B cell (primary cell): ENCODE measurements at regions not wholly inside any gene's neighbourhood (a gene's known extent, or its start where the extent isn't known, plus 50 kb on each side); places are given as distances from the start of the nearest gene placed in this dataset.
"Not testable (repeated sequence)": the region's sequence is repeated elsewhere in the genome, so short reads cannot be mapped to it uniquely, and the experiment has no call there.

Experiments used
- ATAC-seq: fragments of 200-7000 bp; cut with Tn5 transposase; one replicate; pipeline ENCODE4 v1.10.0; 2021; ENCODE audit warnings: low read depth, mild to moderate bottlenecking, moderate number of reproducible peaks, moderate library complexity
- CTCF ChIA-PET: fragments of 350-600 bp; sonication (Branson Sonifier 250); formaldehyde crosslinking; loops from one replicate; lab custom pipeline; 2021; ENCODE audit warnings: antibody characterized with exemption, inconsistent platforms; lab: Charles Lee
- POLR2A ChIA-PET: fragments of 350-600 bp; sonication (Branson Sonifier 250); formaldehyde crosslinking; loops from one replicate; lab custom pipeline; 2021; ENCODE audit warnings: antibody characterized with exemption; lab: Charles Lee
- DNase-seq: peaks from one replicate; pipeline ENCODE4 v3.0.0; 2013
- H2AFZ ChIP-seq: 2 replicates; pipeline ENCODE4 v1.6.1; 2012; ENCODE audit warnings: mild to moderate bottlenecking, low read depth, low read length; ENCODE audit not compliant: insufficient read depth, poor library complexity, severe bottlenecking
- H3K27ac ChIP-seq, 2 donors: 1 replicate in 1 of 2; 2 replicates in 1 of 2; pipeline ENCODE4 v1.5.1; 2012 to 2013; ENCODE audit warnings: low read length in 2 of 2, mild to moderate bottlenecking in 2 of 2, moderate library complexity in 1 of 2
- H3K27me3 ChIP-seq, 4 experiments: fragments of 200-600 bp in 1 of 4; sonication (generic) in 1 of 4; replicated peaks in 1 of 4; 1 replicate in 2 of 4; 2 replicates in 2 of 4; pipeline versions ENCODE4 v1.6.1 to v1.7.0; 2013 to 2016; ENCODE audit warnings: low read length in 3 of 4, mild to moderate bottlenecking in 2 of 4, mixed read lengths in 1 of 4, moderate library complexity in 1 of 4; ENCODE audit not compliant: insufficient read depth in 4 of 4, control insufficient read depth in 3 of 4; ENCODE audit errors: control extremely low read depth in 1 of 4
- H3K36me3 ChIP-seq, 2 experiments: replicated peaks in 1 of 2; 1 replicate in 1 of 2; 2 replicates in 1 of 2; pipeline versions ENCODE4 v1.6.1 to v1.7.1; 2013; ENCODE audit warnings: low read length in 1 of 2; ENCODE audit not compliant: insufficient read depth in 2 of 2, control insufficient read depth in 1 of 2; ENCODE audit errors: control extremely low read depth in 1 of 2, extremely low read depth in 1 of 2
- H3K4me1 ChIP-seq, 2 donors: fragments of 200-600 bp in 1 of 2; sonication (generic) in 1 of 2; 1 replicate in 1 of 2; 2 replicates in 1 of 2; pipeline versions ENCODE4 v1.5.1 to v1.6.1; 2013 to 2017; ENCODE audit warnings: low read length in 2 of 2; ENCODE audit not compliant: control insufficient read depth in 2 of 2, insufficient read depth in 2 of 2
- H3K4me2 ChIP-seq: replicated peaks from 2 replicates; pipeline ENCODE3; 2012; ENCODE audit warnings: mild to moderate bottlenecking, low read depth, low read length; ENCODE audit not compliant: poor library complexity, severe bottlenecking
- H3K4me3 ChIP-seq, 5 experiments: fragments of 200-600 bp in 1 of 5; sonication (generic) in 1 of 5; 1 replicate in 3 of 5; 2 replicates in 2 of 5; pipeline versions ENCODE4 v1.5.1 to v1.7.0; 2011 to 2016; ENCODE audit warnings: low read length in 4 of 5, mild to moderate bottlenecking in 4 of 5, low read depth in 2 of 5, control low read depth in 1 of 5, moderate library complexity in 1 of 5; ENCODE audit not compliant: insufficient read depth in 1 of 5; ENCODE audit errors: control extremely low read depth in 1 of 5, extremely low read depth in 1 of 5
- H3K79me2 ChIP-seq: fragments of 200-600 bp; sonication (generic); one replicate; pipeline ENCODE4 v1.6.0; 2016; ENCODE audit warnings: low read length; ENCODE audit not compliant: control insufficient read depth, insufficient read depth
- H3K9ac ChIP-seq: fragments of 200-600 bp; sonication (generic); 2 replicates; pipeline ENCODE4 v1.6.1; 2017; ENCODE audit warnings: mild to moderate bottlenecking, low read length, moderate library complexity
- H3K9me3 ChIP-seq, 3 donors: one replicate each; pipeline versions ENCODE4 v1.6.1 to v1.7.1; 2013; ENCODE audit warnings: low read length in 2 of 3; ENCODE audit not compliant: control insufficient read depth in 2 of 3, insufficient read depth in 1 of 3; ENCODE audit errors: control extremely low read depth in 1 of 3
- H4K20me1 ChIP-seq: 2 replicates; pipeline ENCODE4 v1.6.0; 2012; ENCODE audit warnings: mild to moderate bottlenecking, low read length; ENCODE audit not compliant: insufficient read depth, control insufficient read depth, poor library complexity, severe bottlenecking
- H3K27ac Mint-ChIP-seq: one replicate; pipeline ENCODE4 v1.8.0; 2021; ENCODE audit warnings: mixed read lengths
- H3K27me3 Mint-ChIP-seq: one replicate; pipeline ENCODE4 v1.8.0; 2021; ENCODE audit warnings: mixed read lengths
- H3K4me1 Mint-ChIP-seq: one replicate; pipeline ENCODE4 v1.8.0; 2021; ENCODE audit warnings: mixed read lengths
- H3K4me3 Mint-ChIP-seq: one replicate; pipeline ENCODE4 v1.8.0; 2021; ENCODE audit warnings: mixed read lengths
- H3K9me3 Mint-ChIP-seq: one replicate; pipeline ENCODE4 v1.8.0; 2022; ENCODE audit warnings: mixed read lengths; ENCODE audit not compliant: insufficient read depth
- CTCF ChIP-seq: fragments of 200-600 bp; IDR thresholded peaks from one replicate; pipeline ENCODE4 v1.8.0; 2022; ENCODE audit warnings: antibody characterized with exemption, mild to moderate bottlenecking
- EZH2 ChIP-seq: IDR thresholded peaks from 2 replicates; pipeline ENCODE4 v1.6.1; 2012; ENCODE audit warnings: borderline replicate concordance, low read depth, mild to moderate bottlenecking, moderate library complexity, low read length; ENCODE audit not compliant: insufficient read depth, poor library complexity, severe bottlenecking
- WGBS: methylation state at CpG from one replicate; pipeline ENCODE4 v1.1.5; 2013; ENCODE audit warnings: missing lambda C conversion rate; ENCODE audit not compliant: insufficient coverage; 5-methylcytosine and 5-hydroxymethylcytosine counted together
- intact Hi-C: fragments of 100-400 bp; cut with micrococcal nuclease; formaldehyde crosslinking; loops from one replicate; pipeline ENCODE4 v1.10.0; 2022

- no peaks in the 10 kb centered on the region for H3K4me1 ChIP-seq
- H3K9ac ChIP-seq, result no peak overlapping the region
- no peak overlapping the region for H3K4me2 ChIP-seq
- no peaks in the 10 kb centered on the region for H3K27me3 ChIP-seq
- Mint-ChIP-seq H3K4me1 (peaks cover 5% of the 10 kb centered on the region), H3K27me3 (no peaks in the 10 kb centered on the region), H3K9me3 (peaks cover 2% of the 10 kb centered on the region), H3K27ac (no peak overlapping the region), H3K4me3 (no peak overlapping the region)
- ChIA-PET CTCF (no interaction called here), POLR2A (no interaction called here)
- H3K79me2 ChIP-seq, result no peaks in the 10 kb centered on the region
- no peaks in the 10 kb centered on the region for H4K20me1 ChIP-seq
- intact Hi-C loops, result no loop called here
- no peak for ATAC-seq
- peaks cover 0 to 14% (median 0%) of the 10 kb centered on the region in 3 donors for H3K9me3 ChIP-seq
- H3K36me3 ChIP-seq, result no peaks in the 10 kb centered on the region
- WGBS, result no CpG with 5 or more reads among the region's 4 CpGs
- H2AFZ ChIP-seq, result no peak overlapping the region
- DNase-seq, result no peak
- H3K4me3 ChIP-seq, result no peak overlapping the region
- H3K27ac ChIP-seq, result no peak overlapping the region
- TF ChIP-seq CTCF, result no peak
Measured at GRCh38 chr18:39313992-39314391, 1748.4 kb upstream of the CELF4 start.

GRCh38 chr18:39311111-39311712, 1745.6 kb upstream of the CELF4 start:
- DNase-seq, result no peak
- ChIA-PET CTCF (no interaction called here), POLR2A (no interaction called here)
- Histone ChIP-seq H3K4me3 (no peak overlapping the region), H2AFZ (no peak overlapping the region), H3K9ac (no peak overlapping the region), H3K4me2 (no peak overlapping the region), H3K36me3 (no peaks in the 10 kb centered on the region), H3K79me2 (no peaks in the 10 kb centered on the region), H3K27ac (no peak overlapping the region), H3K9me3 (peaks cover 0 to 20% (median 0%) of the 10 kb centered on the region in 3 donors), H4K20me1 (no peaks in the 10 kb centered on the region), H3K27me3 (no peaks in the 10 kb centered on the region), H3K4me1 (no peaks in the 10 kb centered on the region)
- ATAC-seq, result no peak
- no peak for TF ChIP-seq CTCF
- TF ChIP-seq EZH2, result no peak
- Mint-ChIP-seq H3K4me1 (no peaks in the 10 kb centered on the region), H3K27me3 (no peaks in the 10 kb centered on the region), H3K9me3 (peaks cover 4% of the 10 kb centered on the region), H3K4me3 (no peak overlapping the region), H3K27ac (no peak overlapping the region)
- 100% methylated on average over 1 of the region's 7 CpGs for WGBS
- intact Hi-C loops, result no loop called here

DNA sequence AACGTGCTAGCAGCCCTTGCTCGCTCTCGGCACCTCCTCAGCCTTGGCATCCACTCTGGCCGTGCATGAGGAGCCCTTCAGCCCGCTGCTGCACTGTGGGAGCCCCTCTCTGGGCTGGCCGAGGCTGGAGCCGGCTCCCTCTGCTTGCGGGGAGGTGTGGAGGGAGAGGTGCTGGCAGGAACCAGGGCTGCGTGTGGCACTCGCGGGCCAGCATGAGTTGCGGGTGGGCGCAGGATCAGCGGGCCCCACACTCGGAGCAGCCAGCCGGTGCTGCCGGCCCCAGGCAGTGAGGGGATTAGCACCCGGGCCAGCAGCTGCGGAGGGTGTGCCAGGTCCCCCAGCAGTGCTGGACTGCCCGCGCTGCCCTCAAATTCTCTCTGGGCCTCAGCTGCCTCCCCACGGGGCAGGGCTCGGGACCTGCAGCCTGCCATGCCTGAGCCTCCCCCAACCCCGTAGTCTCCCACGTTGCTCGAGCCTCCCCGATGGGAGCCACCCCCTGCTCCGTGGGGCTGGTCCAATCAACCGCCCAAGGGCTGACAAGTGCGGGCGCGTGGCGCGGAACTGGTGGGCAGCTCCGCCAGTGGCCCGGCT, 1743.4 kb upstream of the CELF4 start:
- H3K9me3 Mint-ChIP-seq, H2AFZ ChIP-seq, H3K79me2 ChIP-seq, CTCF ChIA-PET, H3K27ac Mint-ChIP-seq, DNase-seq, ATAC-seq, H3K4me3 ChIP-seq, H3K27me3 ChIP-seq, POLR2A ChIA-PET, H3K4me1 Mint-ChIP-seq, H3K36me3 ChIP-seq, intact Hi-C loops, H3K4me2 ChIP-seq, H3K27me3 Mint-ChIP-seq, H4K20me1 ChIP-seq, H3K9ac ChIP-seq, H3K4me1 ChIP-seq, H3K4me3 Mint-ChIP-seq, H3K27ac ChIP-seq: not testable (repeated sequence)
- 91% methylated on average over 36 of the region's 36 CpGs for WGBS
- H3K9me3 ChIP-seq, result peaks cover 0 to 20% (median 0%) of the 10 kb centered on the region in 3 donors
